ENCODE measurements at regions not wholly inside any gene's neighbourhood (a gene's known extent, or its start where the extent isn't known, plus 50 kb on each side); places are given as distances from the start of the nearest gene placed in this dataset.

- DNase-seq (ENCODE audit: extremely low spot score, unreplicated experiment) = no peak
- Mint-ChIP-seq H3K27me3 (ENCODE audit: unreplicated experiment) (no peaks in the 10 kb centered on the region), H3K4me1 (ENCODE audit: unreplicated experiment) (no peaks in the 10 kb centered on the region), H3K27ac (ENCODE audit: unreplicated experiment) (no peak overlapping the region), H3K4me3 (ENCODE audit: unreplicated experiment) (no peak overlapping the region), H3K9me3 (ENCODE audit: unreplicated experiment) (no peaks in the 10 kb centered on the region), H3K36me3 (ENCODE audit: unreplicated experiment) (no peaks in the 10 kb centered on the region)
- TF ChIP-seq, protein P1, sequence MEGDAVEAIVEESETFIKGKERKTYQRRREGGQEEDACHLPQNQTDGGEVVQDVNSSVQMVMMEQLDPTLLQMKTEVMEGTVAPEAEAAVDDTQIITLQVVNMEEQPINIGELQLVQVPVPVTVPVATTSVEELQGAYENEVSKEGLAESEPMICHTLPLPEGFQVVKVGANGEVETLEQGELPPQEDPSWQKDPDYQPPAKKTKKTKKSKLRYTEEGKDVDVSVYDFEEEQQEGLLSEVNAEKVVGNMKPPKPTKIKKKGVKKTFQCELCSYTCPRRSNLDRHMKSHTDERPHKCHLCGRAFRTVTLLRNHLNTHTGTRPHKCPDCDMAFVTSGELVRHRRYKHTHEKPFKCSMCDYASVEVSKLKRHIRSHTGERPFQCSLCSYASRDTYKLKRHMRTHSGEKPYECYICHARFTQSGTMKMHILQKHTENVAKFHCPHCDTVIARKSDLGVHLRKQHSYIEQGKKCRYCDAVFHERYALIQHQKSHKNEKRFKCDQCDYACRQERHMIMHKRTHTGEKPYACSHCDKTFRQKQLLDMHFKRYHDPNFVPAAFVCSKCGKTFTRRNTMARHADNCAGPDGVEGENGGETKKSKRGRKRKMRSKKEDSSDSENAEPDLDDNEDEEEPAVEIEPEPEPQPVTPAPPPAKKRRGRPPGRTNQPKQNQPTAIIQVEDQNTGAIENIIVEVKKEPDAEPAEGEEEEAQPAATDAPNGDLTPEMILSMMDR (IDR thresholded peaks at IDR 0.05) = no peak
Measured at GRCh38 chr16:61261315-61261714, 774.9 kb downstream of the CDH8 start.

DNA sequence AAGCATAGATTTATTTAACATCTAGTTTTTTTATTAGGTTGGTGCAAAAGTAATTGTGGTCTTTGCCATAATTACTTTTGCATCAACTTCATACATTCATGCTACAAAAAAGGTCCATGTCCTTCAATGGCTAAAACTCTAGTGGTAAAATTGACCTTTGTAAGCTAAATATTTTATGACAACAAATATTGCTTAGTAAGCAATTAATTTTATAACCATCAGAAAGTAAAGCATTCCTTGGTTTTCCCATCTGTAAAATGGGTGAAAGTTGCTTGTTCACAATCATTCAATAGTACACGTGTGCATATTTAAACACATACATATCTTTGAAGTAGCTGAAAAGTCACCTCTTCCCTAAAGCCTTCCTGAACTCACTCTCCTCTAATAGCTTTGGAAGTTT, 789.6 kb downstream of the CDH8 start:
- TF ChIP-seq, protein P1 (IDR thresholded peaks at IDR 0.05) = no peak
- no peak overlapping the region for H3K27ac Mint-ChIP-seq (ENCODE audit: unreplicated experiment)
- H3K4me3 Mint-ChIP-seq (ENCODE audit: unreplicated experiment) = no peak overlapping the region
- no peaks in the 10 kb centered on the region for H3K27me3 Mint-ChIP-seq (ENCODE audit: unreplicated experiment)
- H3K36me3 Mint-ChIP-seq (ENCODE audit: unreplicated experiment) = no peaks in the 10 kb centered on the region
- DNase-seq (ENCODE audit: extremely low spot score, unreplicated experiment) = no peak
- no peaks in the 10 kb centered on the region for H3K4me1 Mint-ChIP-seq (ENCODE audit: unreplicated experiment)
- no peaks in the 10 kb centered on the region for H3K9me3 Mint-ChIP-seq (ENCODE audit: unreplicated experiment)

GRCh38 chr16:61243954-61244353, 792.3 kb downstream of the CDH8 start:
- no peaks in the 10 kb centered on the region for H3K36me3 Mint-ChIP-seq (ENCODE audit: unreplicated experiment)
- H3K27ac Mint-ChIP-seq (ENCODE audit: unreplicated experiment) = no peak overlapping the region
- no peaks in the 10 kb centered on the region for H3K9me3 Mint-ChIP-seq (ENCODE audit: unreplicated experiment)
- no peak overlapping the region for H3K4me3 Mint-ChIP-seq (ENCODE audit: unreplicated experiment)
- no peaks in the 10 kb centered on the region for H3K4me1 Mint-ChIP-seq (ENCODE audit: unreplicated experiment)
- TF ChIP-seq, protein P1 (IDR thresholded peaks at IDR 0.05) = no peak
- no peak for DNase-seq (ENCODE audit: extremely low spot score, unreplicated experiment)
- H3K27me3 Mint-ChIP-seq (ENCODE audit: unreplicated experiment) = peaks cover 2% of the 10 kb centered on the region

- no peak for DNase-seq (ENCODE audit: extremely low spot score, unreplicated experiment)
- H3K9me3 Mint-ChIP-seq (ENCODE audit: unreplicated experiment) = no peaks in the 10 kb centered on the region
- peaks cover 8% of the 10 kb centered on the region for H3K27me3 Mint-ChIP-seq (ENCODE audit: unreplicated experiment)
- no peak overlapping the region for H3K27ac Mint-ChIP-seq (ENCODE audit: unreplicated experiment)
- H3K4me3 Mint-ChIP-seq (ENCODE audit: unreplicated experiment) = no peak overlapping the region
- H3K4me1 Mint-ChIP-seq (ENCODE audit: unreplicated experiment) = no peaks in the 10 kb centered on the region
- H3K36me3 Mint-ChIP-seq (ENCODE audit: unreplicated experiment) = no peaks in the 10 kb centered on the region
- TF ChIP-seq, protein P1 (IDR thresholded peaks at IDR 0.05) = no peak
Measured at GRCh38 chr16:61237884-61238485, 798.3 kb downstream of the CDH8 start.

DNA sequence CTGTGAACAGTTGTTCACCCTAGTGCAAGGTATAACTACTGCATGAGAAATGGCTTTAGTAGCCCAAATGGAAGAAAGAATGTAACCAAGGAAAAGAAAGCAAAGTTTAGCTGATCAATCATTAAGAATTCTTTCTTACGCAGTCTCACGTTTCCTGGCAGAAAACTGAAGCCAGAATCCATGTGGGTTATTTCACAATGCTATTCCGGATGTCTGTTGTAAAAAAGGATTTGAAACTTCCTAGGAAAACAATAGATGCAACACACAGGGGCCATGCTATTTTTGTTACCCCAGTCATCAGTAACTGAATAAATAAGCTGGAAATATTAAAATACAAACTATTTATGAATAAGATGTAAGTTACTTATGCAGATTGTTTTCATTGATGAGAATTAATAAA, 802.5 kb downstream of the CDH8 start:
- no peaks in the 10 kb centered on the region for H3K4me1 Mint-ChIP-seq (ENCODE audit: unreplicated experiment)
- TF ChIP-seq, protein P1 (IDR thresholded peaks at IDR 0.05) = no peak
- no peaks in the 10 kb centered on the region for H3K9me3 Mint-ChIP-seq (ENCODE audit: unreplicated experiment)
- no peak overlapping the region for H3K4me3 Mint-ChIP-seq (ENCODE audit: unreplicated experiment)
- H3K27ac Mint-ChIP-seq (ENCODE audit: unreplicated experiment) = no peak overlapping the region
- no peaks in the 10 kb centered on the region for H3K36me3 Mint-ChIP-seq (ENCODE audit: unreplicated experiment)
- no peak for DNase-seq (ENCODE audit: extremely low spot score, unreplicated experiment)
- H3K27me3 Mint-ChIP-seq (ENCODE audit: unreplicated experiment) = peaks cover 11% of the 10 kb centered on the region
